ENCODE measurements at regions not wholly inside any gene's neighbourhood (a gene's known extent, or its start where the extent isn't known, plus 50 kb on each side); places are given as distances from the start of the nearest gene placed in this dataset.

DNA sequence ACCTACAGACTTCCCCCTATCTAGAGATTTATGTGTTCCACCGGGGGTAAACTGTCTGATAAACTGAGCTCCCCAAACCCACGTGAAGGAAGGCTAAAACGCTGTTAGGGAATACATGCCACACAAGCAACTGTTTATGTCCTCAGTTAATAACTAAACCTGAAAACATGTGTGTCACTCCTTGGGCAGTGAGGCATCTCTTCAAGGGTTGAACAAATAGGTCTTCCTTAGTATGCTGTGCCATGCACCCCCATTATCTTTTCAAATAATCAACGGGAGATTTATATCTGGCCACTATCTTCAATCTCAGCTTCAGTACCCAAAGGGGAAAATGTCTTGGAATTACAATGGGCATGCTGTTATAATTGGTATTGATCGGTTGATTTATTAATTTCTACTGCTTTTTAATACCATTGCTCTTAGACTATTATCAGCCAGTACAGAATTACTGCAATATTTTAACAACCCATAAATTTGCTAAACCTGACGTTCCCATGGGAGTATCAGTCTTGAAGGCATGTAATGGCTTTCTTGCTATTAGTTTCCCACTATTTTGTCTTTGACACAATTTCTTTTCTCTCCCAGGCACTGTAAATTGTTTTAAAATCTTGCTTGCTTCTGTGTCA lies 279.2 kb upstream of the P2RY1 start:
- no peak for DNase-seq (ENCODE audit: low read depth in 1 of 2, low spot score in 1 of 2)
- TF ChIP-seq, protein P1, sequence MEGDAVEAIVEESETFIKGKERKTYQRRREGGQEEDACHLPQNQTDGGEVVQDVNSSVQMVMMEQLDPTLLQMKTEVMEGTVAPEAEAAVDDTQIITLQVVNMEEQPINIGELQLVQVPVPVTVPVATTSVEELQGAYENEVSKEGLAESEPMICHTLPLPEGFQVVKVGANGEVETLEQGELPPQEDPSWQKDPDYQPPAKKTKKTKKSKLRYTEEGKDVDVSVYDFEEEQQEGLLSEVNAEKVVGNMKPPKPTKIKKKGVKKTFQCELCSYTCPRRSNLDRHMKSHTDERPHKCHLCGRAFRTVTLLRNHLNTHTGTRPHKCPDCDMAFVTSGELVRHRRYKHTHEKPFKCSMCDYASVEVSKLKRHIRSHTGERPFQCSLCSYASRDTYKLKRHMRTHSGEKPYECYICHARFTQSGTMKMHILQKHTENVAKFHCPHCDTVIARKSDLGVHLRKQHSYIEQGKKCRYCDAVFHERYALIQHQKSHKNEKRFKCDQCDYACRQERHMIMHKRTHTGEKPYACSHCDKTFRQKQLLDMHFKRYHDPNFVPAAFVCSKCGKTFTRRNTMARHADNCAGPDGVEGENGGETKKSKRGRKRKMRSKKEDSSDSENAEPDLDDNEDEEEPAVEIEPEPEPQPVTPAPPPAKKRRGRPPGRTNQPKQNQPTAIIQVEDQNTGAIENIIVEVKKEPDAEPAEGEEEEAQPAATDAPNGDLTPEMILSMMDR (IDR thresholded peaks at IDR 0.05; ENCODE audit: insufficient read depth, low read length) = no peak
- TF ChIP-seq, protein P2, sequence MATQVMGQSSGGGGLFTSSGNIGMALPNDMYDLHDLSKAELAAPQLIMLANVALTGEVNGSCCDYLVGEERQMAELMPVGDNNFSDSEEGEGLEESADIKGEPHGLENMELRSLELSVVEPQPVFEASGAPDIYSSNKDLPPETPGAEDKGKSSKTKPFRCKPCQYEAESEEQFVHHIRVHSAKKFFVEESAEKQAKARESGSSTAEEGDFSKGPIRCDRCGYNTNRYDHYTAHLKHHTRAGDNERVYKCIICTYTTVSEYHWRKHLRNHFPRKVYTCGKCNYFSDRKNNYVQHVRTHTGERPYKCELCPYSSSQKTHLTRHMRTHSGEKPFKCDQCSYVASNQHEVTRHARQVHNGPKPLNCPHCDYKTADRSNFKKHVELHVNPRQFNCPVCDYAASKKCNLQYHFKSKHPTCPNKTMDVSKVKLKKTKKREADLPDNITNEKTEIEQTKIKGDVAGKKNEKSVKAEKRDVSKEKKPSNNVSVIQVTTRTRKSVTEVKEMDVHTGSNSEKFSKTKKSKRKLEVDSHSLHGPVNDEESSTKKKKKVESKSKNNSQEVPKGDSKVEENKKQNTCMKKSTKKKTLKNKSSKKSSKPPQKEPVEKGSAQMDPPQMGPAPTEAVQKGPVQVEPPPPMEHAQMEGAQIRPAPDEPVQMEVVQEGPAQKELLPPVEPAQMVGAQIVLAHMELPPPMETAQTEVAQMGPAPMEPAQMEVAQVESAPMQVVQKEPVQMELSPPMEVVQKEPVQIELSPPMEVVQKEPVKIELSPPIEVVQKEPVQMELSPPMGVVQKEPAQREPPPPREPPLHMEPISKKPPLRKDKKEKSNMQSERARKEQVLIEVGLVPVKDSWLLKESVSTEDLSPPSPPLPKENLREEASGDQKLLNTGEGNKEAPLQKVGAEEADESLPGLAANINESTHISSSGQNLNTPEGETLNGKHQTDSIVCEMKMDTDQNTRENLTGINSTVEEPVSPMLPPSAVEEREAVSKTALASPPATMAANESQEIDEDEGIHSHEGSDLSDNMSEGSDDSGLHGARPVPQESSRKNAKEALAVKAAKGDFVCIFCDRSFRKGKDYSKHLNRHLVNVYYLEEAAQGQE (IDR thresholded peaks at IDR 0.05; ENCODE audit: insufficient replicate concordance, low read depth) = no peak
- TF ChIP-seq GABPA (IDR thresholded peaks at IDR 0.05; ENCODE audit: low read depth) (no peak), SPI1 (IDR thresholded peaks at IDR 0.05; ENCODE audit: borderline replicate concordance, low read depth) (no peak), POLR2AphosphoS5 (IDR thresholded peaks at IDR 0.05; ENCODE audit: low read depth) (no peak)
- Histone ChIP-seq H3K27me3 (ENCODE audit: insufficient read depth, poor library complexity, severe bottlenecking) (no peaks in the 10 kb centered on the region), H3K27ac (replicated peaks) (no peak overlapping the region), H3K4me3 (replicated peaks; ENCODE audit: insufficient read depth, low read length) (no peak overlapping the region)

DNA sequence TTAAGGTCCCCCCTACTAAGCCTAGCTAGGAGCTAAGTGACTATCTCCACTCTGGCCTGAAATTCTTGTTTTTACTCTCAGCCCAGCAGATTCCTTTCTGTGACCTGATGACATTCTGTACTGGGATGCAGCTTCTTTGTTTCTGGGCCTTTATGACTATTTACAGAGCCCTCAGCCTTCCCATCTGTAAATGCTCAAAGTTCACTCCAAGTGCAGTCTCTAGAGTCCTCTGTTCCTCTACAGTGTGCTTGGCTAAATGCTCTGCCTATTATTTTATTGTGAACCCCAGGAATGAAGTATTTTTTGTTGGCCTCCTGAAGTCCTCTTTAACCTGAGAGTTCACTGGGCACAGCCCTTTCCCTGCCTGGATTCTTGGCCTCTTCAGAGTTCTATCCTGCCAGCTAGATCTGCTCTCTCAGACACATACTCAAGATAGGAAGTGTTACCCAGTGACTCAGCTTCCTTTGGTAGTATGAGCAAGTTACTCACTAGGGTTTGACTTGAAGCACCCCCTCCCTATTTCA lies 278.1 kb upstream of the P2RY1 start:
- Histone ChIP-seq H3K27ac (replicated peaks) (no peak overlapping the region), H3K4me3 (replicated peaks; ENCODE audit: insufficient read depth, low read length) (no peak overlapping the region)
- DNase-seq (ENCODE audit: low read depth in 1 of 2, low spot score in 1 of 2) = no peak

DNA sequence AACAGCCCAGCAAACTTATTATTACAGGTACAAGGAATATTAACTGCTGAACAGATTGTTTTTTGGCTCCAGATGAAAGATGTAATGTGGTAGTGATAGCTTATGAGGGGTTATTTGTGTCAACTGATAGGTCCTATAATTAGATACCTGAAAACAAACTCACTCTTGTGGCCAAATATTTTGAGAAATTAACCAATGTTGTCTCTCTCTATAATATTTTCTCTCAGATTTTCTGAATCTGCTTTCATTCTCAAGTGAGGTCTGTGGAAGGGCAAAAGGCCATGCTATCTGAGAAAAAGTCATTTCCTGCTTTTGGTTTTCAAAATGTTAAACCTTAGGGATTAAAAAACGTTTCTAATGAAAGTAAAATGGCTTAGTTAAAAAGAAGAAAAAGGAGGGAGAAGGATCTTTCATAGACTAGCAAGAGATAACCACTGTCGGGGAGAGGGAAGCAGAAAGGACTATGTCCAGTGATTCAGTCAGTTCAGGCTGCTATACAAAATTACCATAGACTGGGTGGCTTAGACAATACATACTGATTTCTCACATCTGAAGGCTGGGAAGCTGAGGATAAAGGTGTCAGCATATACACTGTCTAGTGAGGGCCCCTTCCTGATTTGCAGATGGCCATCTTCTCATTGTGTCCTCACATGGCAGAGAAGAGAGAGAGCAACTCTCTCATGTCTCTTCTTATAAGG lies 277.5 kb upstream of the P2RY1 start:
- no peak overlapping the region for H3K27ac ChIP-seq (replicated peaks)
- TF ChIP-seq GABPA (IDR thresholded peaks at IDR 0.05; ENCODE audit: low read depth) = no peak
- TF ChIP-seq SPI1 (IDR thresholded peaks at IDR 0.05; ENCODE audit: borderline replicate concordance, low read depth) = no peak
- TF ChIP-seq, protein P1 (IDR thresholded peaks at IDR 0.05; ENCODE audit: insufficient read depth, low read length) = no peak
- no peak for TF ChIP-seq POLR2AphosphoS5 (IDR thresholded peaks at IDR 0.05; ENCODE audit: low read depth)
- TF ChIP-seq, protein P2 (IDR thresholded peaks at IDR 0.05; ENCODE audit: insufficient replicate concordance, low read depth) = no peak
- no peaks in the 10 kb centered on the region for H3K27me3 ChIP-seq (ENCODE audit: insufficient read depth, poor library complexity, severe bottlenecking)
- H3K4me3 ChIP-seq (replicated peaks; ENCODE audit: insufficient read depth, low read length) = no peak overlapping the region
- DNase-seq (ENCODE audit: low read depth in 1 of 2, low spot score in 1 of 2) = no peak

More for the DNA sequence above, 278.1 kb upstream of the P2RY1 start:
- H3K27me3 ChIP-seq (ENCODE audit: insufficient read depth, poor library complexity, severe bottlenecking) = no peaks in the 10 kb centered on the region
- TF ChIP-seq, protein P1 (IDR thresholded peaks at IDR 0.05; ENCODE audit: insufficient read depth, low read length) = no peak
- TF ChIP-seq SPI1 (IDR thresholded peaks at IDR 0.05; ENCODE audit: borderline replicate concordance, low read depth) (no peak), POLR2AphosphoS5 (IDR thresholded peaks at IDR 0.05; ENCODE audit: low read depth) (no peak), GABPA (IDR thresholded peaks at IDR 0.05; ENCODE audit: low read depth) (no peak)
- TF ChIP-seq, protein P2 (IDR thresholded peaks at IDR 0.05; ENCODE audit: insufficient replicate concordance, low read depth) = no peak
